Neural progenitor cell (in vitro differentiated cells): ENCODE measurements at regions not wholly inside any gene's neighbourhood (a gene's known extent, or its start where the extent isn't known, plus 50 kb on each side); places are given as distances from the start of the nearest gene placed in this dataset.
"Not testable (repeated sequence)": the region's sequence is repeated elsewhere in the genome, so short reads cannot be mapped to it uniquely, and the experiment has no call there.

Experiments
- DNase-seq: peaks from one replicate; pipeline ENCODE4 v3.0.0-alpha.2; 2016; ENCODE audit warnings: low spot score
- H2AFZ ChIP-seq: fragments of 200-600 bp; sonication (generic); replicated peaks from 2 replicates; pipeline ENCODE4 v1.6.1; 2016; ENCODE audit warnings: antibody characterized with exemption
- H3F3A ChIP-seq: fragments of 200-600 bp; sonication (generic); 2 replicates; pipeline ENCODE4 v1.6.1; 2016; ENCODE audit warnings: antibody characterized with exemption, low read depth
- H3K27ac ChIP-seq: fragments of 200-600 bp; sonication (generic); 2 replicates; pipeline ENCODE4 v1.5.1; 2016; ENCODE audit warnings: mild to moderate bottlenecking
- H3K27me3 ChIP-seq: fragments of 200-600 bp; sonication (generic); 2 replicates; pipeline ENCODE4 v1.6.1; 2016; ENCODE audit warnings: mild to moderate bottlenecking, moderate library complexity
- H3K36me3 ChIP-seq: fragments of 200-600 bp; sonication (generic); 2 replicates; pipeline ENCODE4 v1.5.1; 2016
- H3K4me1 ChIP-seq: fragments of 200-600 bp; sonication (generic); 2 replicates; pipeline ENCODE4 v1.6.1; 2016; ENCODE audit warnings: mixed run types
- H3K4me2 ChIP-seq: fragments of 200-600 bp; sonication (generic); 2 replicates; pipeline ENCODE4 v1.6.1; 2016
- H3K4me3 ChIP-seq: fragments of 200-600 bp; sonication (generic); 2 replicates; pipeline ENCODE4 v1.5.1; 2016
- H3K79me2 ChIP-seq: fragments of 200-600 bp; sonication (generic); 2 replicates; pipeline ENCODE4 v1.6.1; 2016; ENCODE audit warnings: low read depth
- H3K9ac ChIP-seq: fragments of 200-600 bp; sonication (generic); 2 replicates; pipeline ENCODE4 v1.6.1; 2016
- H3K9me3 ChIP-seq: fragments of 200-600 bp; sonication (generic); 2 replicates; pipeline ENCODE4 v1.5.1; 2016; ENCODE audit warnings: low read depth
- H4K20me1 ChIP-seq: fragments of 200-600 bp; sonication (generic); 2 replicates; pipeline ENCODE4 v1.6.1; 2016; ENCODE audit warnings: low read depth
- H3K27ac Mint-ChIP-seq: 3 replicates; pipeline ENCODE4 v1.8.0; 2021; ENCODE audit warnings: mixed read lengths
- H3K27me3 Mint-ChIP-seq: 2 replicates; pipeline ENCODE4 v1.8.0; 2022; ENCODE audit warnings: low read depth, mild to moderate bottlenecking, inconsistent platforms, moderate library complexity, mixed read lengths; ENCODE audit not compliant: insufficient read depth
- H3K36me3 Mint-ChIP-seq: 3 replicates; pipeline ENCODE4 v1.8.0; 2021; ENCODE audit warnings: mixed read lengths
- H3K4me1 Mint-ChIP-seq: 3 replicates; pipeline ENCODE4 v1.8.0; 2021; ENCODE audit warnings: mixed read lengths
- H3K4me3 Mint-ChIP-seq: 3 replicates; pipeline ENCODE4 v1.8.0; 2021; ENCODE audit warnings: mild to moderate bottlenecking, moderate library complexity, mixed read lengths
- H3K9me3 Mint-ChIP-seq: 3 replicates; pipeline ENCODE4 v1.8.0; 2020; ENCODE audit warnings: mixed read lengths
- EZH2 ChIP-seq: fragments of 200-600 bp; sonication (generic); IDR thresholded peaks from 2 replicates; pipeline ENCODE4 v1.6.1; 2017; ENCODE audit warnings: antibody characterized with exemption, mild to moderate bottlenecking, moderate library complexity
- EZH2phosphoT487 ChIP-seq: fragments of 200-600 bp; sonication (generic); IDR thresholded peaks from 2 replicates; pipeline ENCODE4 v1.6.1; 2017; ENCODE audit warnings: antibody characterized with exemption
- TF ChIP-seq, protein P1 (sequence below): fragments of 200-600 bp; sonication (generic); IDR thresholded peaks from 2 replicates; pipeline ENCODE4 v1.5.1; 2017; ENCODE audit warnings: antibody characterized with exemption, mild to moderate bottlenecking

GRCh38 chr11:44387825-44388224, 77.9 kb upstream of the ALX4 start:
- DNase-seq: no peak
- H3K4me1 ChIP-seq: peaks cover 16% of the 10 kb centered on the region
- TF ChIP-seq EZH2: no peak
- TF ChIP-seq, protein P1, sequence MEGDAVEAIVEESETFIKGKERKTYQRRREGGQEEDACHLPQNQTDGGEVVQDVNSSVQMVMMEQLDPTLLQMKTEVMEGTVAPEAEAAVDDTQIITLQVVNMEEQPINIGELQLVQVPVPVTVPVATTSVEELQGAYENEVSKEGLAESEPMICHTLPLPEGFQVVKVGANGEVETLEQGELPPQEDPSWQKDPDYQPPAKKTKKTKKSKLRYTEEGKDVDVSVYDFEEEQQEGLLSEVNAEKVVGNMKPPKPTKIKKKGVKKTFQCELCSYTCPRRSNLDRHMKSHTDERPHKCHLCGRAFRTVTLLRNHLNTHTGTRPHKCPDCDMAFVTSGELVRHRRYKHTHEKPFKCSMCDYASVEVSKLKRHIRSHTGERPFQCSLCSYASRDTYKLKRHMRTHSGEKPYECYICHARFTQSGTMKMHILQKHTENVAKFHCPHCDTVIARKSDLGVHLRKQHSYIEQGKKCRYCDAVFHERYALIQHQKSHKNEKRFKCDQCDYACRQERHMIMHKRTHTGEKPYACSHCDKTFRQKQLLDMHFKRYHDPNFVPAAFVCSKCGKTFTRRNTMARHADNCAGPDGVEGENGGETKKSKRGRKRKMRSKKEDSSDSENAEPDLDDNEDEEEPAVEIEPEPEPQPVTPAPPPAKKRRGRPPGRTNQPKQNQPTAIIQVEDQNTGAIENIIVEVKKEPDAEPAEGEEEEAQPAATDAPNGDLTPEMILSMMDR: no peak
- TF ChIP-seq EZH2phosphoT487: no peak
- no peak overlapping the region for H3K4me3 Mint-ChIP-seq
- no peaks in the 10 kb centered on the region for H3K36me3 ChIP-seq
- H3K9ac ChIP-seq: no peak overlapping the region
- peaks cover 22% of the 10 kb centered on the region for H3K9me3 Mint-ChIP-seq
- H2AFZ ChIP-seq: no peak overlapping the region
- peaks cover 6% of the 10 kb centered on the region for H3K27me3 Mint-ChIP-seq
- peaks cover 9% of the 10 kb centered on the region for H3F3A ChIP-seq
- H4K20me1 ChIP-seq: no peaks in the 10 kb centered on the region
- H3K27ac ChIP-seq: no peak overlapping the region
- H3K27ac Mint-ChIP-seq: no peak overlapping the region
- H3K4me3 ChIP-seq: no peak overlapping the region
- no peaks in the 10 kb centered on the region for H3K79me2 ChIP-seq
- H3K27me3 ChIP-seq: no peaks in the 10 kb centered on the region
- H3K4me1 Mint-ChIP-seq: peaks cover 15% of the 10 kb centered on the region
- no peaks in the 10 kb centered on the region for H3K36me3 Mint-ChIP-seq
- no peak overlapping the region for H3K4me2 ChIP-seq
- H3K9me3 ChIP-seq: no peaks in the 10 kb centered on the region

GRCh38 chr11:44388828-44389657, 79.1 kb upstream of the ALX4 start:
- H3K9me3 ChIP-seq: no peaks in the 10 kb centered on the region
- peak; percentile 39 for DNase-seq
- H3K79me2 ChIP-seq: no peaks in the 10 kb centered on the region
- H3F3A ChIP-seq: peaks cover 9% of the 10 kb centered on the region
- peaks cover 5% of the 10 kb centered on the region for H3K27me3 Mint-ChIP-seq
- no peaks in the 10 kb centered on the region for H3K27me3 ChIP-seq
- TF ChIP-seq EZH2 (no peak), EZH2phosphoT487 (no peak)
- TF ChIP-seq, protein P1: no peak
- H3K9me3 Mint-ChIP-seq: peaks cover 28% of the 10 kb centered on the region
- H3K36me3 Mint-ChIP-seq: no peaks in the 10 kb centered on the region
- H3K27ac Mint-ChIP-seq: no peak overlapping the region
- peaks cover 16% of the 10 kb centered on the region for H3K4me1 ChIP-seq
- H3K4me3 ChIP-seq: peak overlapping the region; percentile 12
- no peaks in the 10 kb centered on the region for H4K20me1 ChIP-seq
- no peaks in the 10 kb centered on the region for H3K36me3 ChIP-seq
- peak overlapping the region; percentile 97 for H2AFZ ChIP-seq
- H3K4me1 Mint-ChIP-seq: peaks cover 12% of the 10 kb centered on the region
- H3K27ac ChIP-seq: peak overlapping the region; percentile 33
- no peak overlapping the region for H3K4me3 Mint-ChIP-seq
- peak overlapping the region; percentile 66 for H3K4me2 ChIP-seq
- no peak overlapping the region for H3K9ac ChIP-seq

- Histone ChIP-seq H3K27ac (no peak overlapping the region), H4K20me1 (no peaks in the 10 kb centered on the region), H3K36me3 (no peaks in the 10 kb centered on the region), H3K27me3 (no peaks in the 10 kb centered on the region), H3K4me2 (no peak overlapping the region), H3K9ac (no peak overlapping the region), H3K4me3 (no peak overlapping the region), H3F3A (peaks cover 9% of the 10 kb centered on the region), H2AFZ (no peak overlapping the region), H3K79me2 (no peaks in the 10 kb centered on the region), H3K4me1 (peaks cover 16% of the 10 kb centered on the region), H3K9me3 (no peaks in the 10 kb centered on the region)
- Mint-ChIP-seq H3K36me3 (no peaks in the 10 kb centered on the region), H3K9me3 (peaks cover 31% of the 10 kb centered on the region), H3K27me3 (peaks cover 4% of the 10 kb centered on the region), H3K27ac (no peak overlapping the region), H3K4me3 (no peak overlapping the region), H3K4me1 (peaks cover 12% of the 10 kb centered on the region)
- TF ChIP-seq EZH2 (no peak), EZH2phosphoT487 (no peak)
- TF ChIP-seq, protein P1: no peak
- DNase-seq: no peak
Measured at GRCh38 chr11:44389963-44390605, 80.1 kb upstream of the ALX4 start.

- H4K20me1 ChIP-seq, H3K4me3 Mint-ChIP-seq, H3K36me3 Mint-ChIP-seq, H3K79me2 ChIP-seq, H3K27me3 ChIP-seq, H3K9ac ChIP-seq, H3K27ac Mint-ChIP-seq, DNase-seq, H3K4me2 ChIP-seq, H3K36me3 ChIP-seq, H3K4me3 ChIP-seq, H2AFZ ChIP-seq, H3K27ac ChIP-seq, H3K27me3 Mint-ChIP-seq, H3F3A ChIP-seq, H3K9me3 ChIP-seq: not testable (repeated sequence)
- H3K4me1 ChIP-seq: peaks cover 16% of the 10 kb centered on the region
- Mint-ChIP-seq H3K4me1 (peaks cover 12% of the 10 kb centered on the region), H3K9me3 (peaks cover 37% of the 10 kb centered on the region)
Measured at GRCh38 chr11:44391004-44391403, 81.1 kb upstream of the ALX4 start.

DNA sequence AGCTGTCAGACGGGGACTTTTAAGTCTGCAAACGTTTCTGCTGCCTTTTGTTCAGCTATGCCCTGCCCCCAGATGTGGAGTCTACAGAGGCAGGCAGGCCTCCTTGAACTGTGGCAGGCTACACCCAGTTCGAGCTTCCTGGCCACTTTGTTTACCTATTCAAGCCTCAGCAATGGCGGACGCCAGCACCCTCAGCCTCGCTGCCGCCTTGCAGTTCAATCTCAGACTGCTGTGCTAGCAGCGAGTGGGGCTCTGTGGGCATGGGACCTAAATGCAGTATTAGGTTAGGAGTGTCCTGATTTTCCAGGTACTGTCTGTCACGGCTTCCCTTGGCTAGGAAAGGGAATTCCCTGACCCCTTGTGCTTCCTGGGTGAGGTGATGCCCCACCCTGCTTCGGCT, 86.8 kb upstream of the ALX4 start:
- H3K9me3 ChIP-seq, H3K79me2 ChIP-seq, H3K4me2 ChIP-seq, H3K4me1 Mint-ChIP-seq, H3K9ac ChIP-seq, H3K36me3 Mint-ChIP-seq, H3F3A ChIP-seq, H2AFZ ChIP-seq, H3K27ac ChIP-seq, H3K4me1 ChIP-seq, H3K4me3 ChIP-seq, H3K27ac Mint-ChIP-seq, H4K20me1 ChIP-seq, H3K36me3 ChIP-seq, H3K4me3 Mint-ChIP-seq, H3K27me3 ChIP-seq, DNase-seq, H3K27me3 Mint-ChIP-seq: not testable (repeated sequence)
- H3K9me3 Mint-ChIP-seq: peaks cover 22% of the 10 kb centered on the region
